ENCODE measurements at regions not wholly inside any gene's neighbourhood (a gene's known extent, or its start where the extent isn't known, plus 50 kb on each side); places are given as distances from the start of the nearest gene placed in this dataset.
"Not testable (repeated sequence)": the region's sequence is repeated elsewhere in the genome, so short reads cannot be mapped to it uniquely, and the experiment has no call there.

DNA sequence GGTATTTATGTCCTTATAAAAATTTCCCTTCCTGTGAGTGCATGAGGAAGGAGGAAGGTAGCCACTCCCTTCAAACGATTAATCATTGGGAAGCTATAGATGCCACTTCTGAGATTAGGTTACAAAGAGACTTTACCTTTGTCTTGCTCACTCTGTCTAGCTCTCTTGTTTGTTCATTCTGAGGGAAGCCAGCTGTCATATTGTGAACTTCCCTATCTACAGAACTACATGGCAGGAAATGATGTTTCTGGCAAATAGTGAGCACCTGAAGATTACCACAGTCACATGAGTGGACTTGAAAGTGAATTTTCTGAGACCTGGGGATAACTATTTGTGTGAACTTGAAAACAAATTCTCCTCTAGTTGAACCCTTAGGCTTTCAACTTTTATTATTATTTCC, 776.8 kb downstream of the CCDC85A start:
- DNase-seq (ENCODE audit: low read depth in 4 of 4, low spot score in 1 of 4) = no peak

DNA sequence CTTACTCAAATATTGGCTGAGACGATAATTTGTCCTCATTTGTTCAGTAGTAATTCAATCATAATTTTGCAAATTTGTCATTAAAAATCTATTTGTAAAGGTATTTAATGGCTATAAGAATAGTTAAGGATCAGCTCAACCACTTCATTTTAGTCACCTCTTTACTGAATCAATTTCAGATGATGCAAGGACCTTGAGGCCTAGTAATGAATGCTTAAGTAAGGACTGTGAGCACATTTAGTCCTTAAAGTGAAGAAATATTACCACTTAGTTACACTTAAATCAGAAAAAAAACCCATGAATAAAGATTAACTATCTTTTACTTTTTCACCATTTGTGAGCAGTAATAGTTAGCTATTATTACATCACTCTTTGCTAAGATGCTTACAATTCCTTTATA, 778.9 kb downstream of the CCDC85A start:
- no peak for DNase-seq (ENCODE audit: low read depth in 4 of 4, low spot score in 1 of 4)

DNA sequence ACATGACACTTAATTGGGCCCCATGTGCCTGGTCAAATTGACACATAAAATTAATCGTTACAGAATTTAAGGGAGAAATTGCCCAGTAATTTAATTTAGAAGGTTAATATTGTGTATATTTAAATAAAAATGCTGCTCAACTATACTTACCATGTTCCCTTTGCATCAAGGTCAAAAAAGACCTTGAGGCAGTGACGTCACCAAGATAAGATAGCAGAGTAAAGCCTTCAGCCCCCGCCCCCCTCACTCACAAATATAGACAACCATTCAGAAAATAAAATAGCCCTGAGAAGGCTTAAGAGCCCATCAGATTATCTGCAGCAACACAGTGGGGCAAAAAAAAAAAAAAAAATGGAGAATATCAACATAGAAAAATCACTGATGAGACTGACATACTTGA, 785.7 kb downstream of the CCDC85A start:
- DNase-seq (ENCODE audit: low read depth in 4 of 4, low spot score in 1 of 4) = no peak

DNA sequence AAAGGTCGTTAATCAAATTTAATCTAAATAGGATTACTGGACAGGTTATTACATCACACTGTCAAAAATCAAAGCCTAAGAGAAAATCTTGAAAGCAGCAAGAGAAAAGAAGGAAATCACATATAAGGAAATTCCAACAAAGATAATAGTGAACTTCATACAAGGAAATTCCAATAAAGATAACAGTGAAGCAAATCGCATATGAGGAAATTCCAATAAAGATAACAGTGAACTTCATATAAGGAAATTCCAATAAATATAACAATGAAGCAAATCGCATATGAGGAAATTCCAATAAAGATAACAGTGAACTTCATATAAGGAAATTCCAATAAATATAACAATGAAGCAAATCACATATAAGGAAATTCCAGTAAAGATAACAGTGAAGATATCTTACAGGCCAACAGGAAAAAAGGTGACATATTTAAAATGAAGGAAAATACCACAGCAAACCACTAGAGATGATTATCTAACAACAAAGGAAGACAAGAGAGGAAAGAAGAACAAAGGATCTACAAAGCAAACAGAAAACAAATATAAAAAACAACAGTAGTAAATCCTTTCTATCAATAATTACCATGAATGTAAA, 787.7 kb downstream of the CCDC85A start:
- no peak for DNase-seq (ENCODE audit: low read depth in 4 of 4, low spot score in 1 of 4)

DNA sequence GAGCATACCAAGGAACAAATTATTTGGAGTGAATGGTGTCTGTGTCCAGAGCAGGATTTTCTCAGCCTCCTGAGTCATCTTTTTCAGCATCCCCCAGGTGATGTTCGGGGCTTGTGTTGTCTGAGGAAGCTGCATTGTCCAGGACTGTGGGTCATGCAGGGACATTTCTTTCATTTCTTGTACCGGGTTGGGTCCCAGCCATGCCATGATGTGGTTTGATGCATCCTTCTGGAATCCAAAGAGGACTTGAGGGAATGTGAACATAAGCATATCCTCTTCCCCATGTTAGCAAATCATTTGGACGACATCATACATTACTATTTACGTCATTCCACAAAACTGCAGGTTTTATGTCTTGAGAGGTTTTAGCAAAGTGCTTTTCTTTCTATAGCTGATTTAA, 797.8 kb downstream of the CCDC85A start:
- DNase-seq (ENCODE audit: low read depth in 4 of 4, low spot score in 1 of 4) = no peak

DNA sequence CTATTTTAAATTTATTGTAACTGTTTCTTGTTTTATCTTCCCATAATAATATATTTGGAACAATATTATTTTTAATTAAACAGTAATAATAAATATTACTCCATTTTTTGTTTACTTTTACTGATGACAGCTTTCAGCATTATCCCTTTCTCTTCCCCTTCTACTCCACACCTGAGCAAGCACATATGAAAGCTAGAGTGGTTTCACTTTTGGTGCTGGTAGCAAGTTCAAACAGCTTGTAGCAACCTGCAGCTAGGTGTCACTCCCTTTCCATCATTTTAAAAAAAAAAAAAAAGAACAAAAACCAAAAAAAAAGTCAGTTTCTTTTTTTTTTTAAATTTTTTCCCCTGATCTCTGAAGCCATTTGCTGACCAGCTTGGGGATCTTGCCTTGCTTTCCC, 801.8 kb downstream of the CCDC85A start:
- no peak for DNase-seq (ENCODE audit: low read depth in 4 of 4, low spot score in 1 of 4)

DNA sequence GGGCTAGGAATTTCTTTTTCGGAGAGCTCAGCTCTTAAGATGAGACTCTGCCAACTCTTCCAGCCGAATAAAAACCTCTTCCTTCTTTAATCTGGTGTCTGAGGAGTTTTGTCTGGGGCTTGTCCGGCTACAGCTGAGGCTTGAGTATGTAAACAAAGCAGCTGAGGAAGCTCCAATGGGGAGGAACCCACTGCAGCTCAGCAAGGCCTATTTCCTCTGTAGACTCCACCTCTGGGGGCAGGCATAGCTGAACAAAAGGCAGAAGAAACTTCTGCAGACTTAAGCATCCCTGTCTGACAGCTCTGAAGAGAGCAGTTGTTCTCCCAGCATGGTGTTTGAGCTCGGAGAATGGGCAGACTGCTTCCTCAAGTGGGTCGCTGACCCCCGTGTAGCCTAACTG, 838.7 kb downstream of the CCDC85A start:
- DNase-seq (ENCODE audit: low read depth in 4 of 4, low spot score in 1 of 4) = no peak

DNA sequence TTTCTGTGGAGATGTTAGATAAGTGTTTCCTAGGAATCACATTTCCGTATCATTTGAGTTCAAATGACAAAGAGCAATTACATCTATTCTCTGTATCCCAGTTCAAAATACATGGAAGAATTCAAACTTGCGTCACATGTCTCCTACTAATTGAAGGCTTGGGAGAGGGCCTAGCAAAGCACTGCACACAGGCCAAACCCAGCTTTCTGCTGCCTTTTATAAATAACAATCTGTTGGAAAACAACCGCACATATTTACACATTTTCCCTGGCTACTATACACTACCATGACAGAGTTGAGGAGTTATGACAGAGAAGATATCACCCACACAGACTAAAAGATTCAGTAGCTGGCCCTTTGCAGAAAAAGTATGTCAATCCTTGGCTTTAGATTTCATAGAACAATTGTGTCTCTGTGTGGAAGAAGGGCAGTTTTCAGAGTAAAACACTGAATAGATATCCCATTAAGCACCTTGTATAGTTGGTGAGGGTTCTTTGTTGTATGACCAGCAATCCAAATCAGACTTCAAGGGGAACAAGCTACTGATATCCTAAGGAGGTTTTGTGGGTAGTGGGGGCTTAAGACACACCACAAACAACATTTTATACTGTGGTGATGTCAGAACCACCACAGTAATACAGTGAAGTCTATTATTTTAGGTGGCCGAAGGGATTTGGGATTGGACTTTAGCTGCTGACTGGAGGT, 861.3 kb downstream of the CCDC85A start:
- no peak for DNase-seq (ENCODE audit: low read depth in 4 of 4, low spot score in 1 of 4)

DNA sequence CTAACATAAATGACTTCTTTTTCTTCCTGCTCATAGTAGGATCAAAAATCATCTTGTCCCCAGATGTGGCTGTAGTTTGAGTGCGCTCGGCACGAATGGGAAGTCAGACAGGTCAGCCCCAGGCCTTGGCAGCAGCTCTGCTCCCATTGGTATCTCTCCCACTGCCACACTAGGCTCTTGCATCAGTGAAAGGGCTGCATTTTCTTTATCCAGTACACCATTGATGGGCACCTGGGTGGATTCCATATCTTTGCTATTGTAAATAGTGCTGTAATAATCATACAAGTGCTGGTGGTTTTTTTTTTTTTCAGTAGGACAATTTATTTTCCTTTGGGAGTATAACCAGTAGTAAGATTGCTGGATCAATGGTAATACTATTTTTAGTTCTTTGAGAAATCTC, 865.5 kb downstream of the CCDC85A start:
- no peak for DNase-seq (ENCODE audit: low read depth in 4 of 4, low spot score in 1 of 4)

DNA sequence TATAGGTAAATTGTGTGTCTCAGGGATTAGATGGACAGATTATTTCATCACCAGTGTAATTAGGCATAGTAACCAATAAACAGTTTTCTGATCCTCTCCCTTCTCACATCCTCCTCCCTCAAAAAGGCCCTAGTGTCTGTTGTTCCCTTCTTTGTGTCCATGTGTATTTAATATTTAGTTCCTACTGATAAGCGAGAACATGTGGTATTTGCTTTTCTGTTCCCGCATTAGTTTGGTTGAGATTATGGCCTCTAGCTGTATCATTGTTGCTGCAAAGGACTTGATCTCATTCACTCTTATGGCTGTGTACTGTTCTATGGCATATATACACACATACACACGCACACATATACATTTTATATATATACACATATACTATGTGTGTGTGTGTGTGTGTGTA, 866.2 kb downstream of the CCDC85A start:
- DNase-seq (ENCODE audit: low read depth in 4 of 4, low spot score in 1 of 4) = no peak

DNA sequence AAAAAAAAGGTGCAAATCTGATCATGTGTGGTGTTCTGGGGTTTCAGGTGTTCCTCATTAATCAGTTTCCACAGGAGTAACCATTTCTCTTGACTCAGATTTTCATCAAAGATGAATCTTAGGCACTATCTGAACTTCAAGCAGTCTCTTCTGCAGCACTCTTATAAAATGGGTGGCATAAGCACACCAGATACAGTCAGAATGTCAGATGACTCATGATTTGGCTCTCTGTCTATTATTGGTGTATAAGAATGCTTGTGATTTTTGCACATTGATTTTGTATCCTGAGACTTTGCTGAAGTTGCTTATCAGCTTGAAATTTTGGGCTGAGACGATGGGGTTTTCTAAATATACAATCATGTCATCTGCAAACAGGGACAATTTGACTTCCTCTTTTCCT, 882.5 kb downstream of the CCDC85A start:
- DNase-seq (ENCODE audit: low read depth in 4 of 4, low spot score in 1 of 4) = not testable (repeated sequence)

DNA sequence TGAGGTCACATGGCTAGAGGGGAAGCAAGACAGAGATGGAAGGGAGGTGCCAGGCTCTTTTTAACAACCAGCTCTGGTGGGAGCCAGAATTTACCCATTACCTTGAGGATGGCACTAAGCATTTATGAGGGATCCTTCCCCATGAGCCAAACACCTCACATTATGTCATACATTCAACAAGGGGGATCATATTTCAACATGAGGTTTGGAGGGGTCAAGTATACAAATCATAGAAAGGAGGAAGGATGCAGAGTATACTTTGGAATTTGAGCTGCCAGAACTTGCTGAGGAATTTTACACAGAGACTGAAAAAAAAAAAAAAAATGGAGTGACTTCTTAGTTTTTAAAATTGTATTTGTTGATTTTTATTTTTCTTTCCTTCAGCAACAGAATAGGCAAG, 891.4 kb downstream of the CCDC85A start:
- DNase-seq (ENCODE audit: low read depth in 4 of 4, low spot score in 1 of 4) = no peak

DNA sequence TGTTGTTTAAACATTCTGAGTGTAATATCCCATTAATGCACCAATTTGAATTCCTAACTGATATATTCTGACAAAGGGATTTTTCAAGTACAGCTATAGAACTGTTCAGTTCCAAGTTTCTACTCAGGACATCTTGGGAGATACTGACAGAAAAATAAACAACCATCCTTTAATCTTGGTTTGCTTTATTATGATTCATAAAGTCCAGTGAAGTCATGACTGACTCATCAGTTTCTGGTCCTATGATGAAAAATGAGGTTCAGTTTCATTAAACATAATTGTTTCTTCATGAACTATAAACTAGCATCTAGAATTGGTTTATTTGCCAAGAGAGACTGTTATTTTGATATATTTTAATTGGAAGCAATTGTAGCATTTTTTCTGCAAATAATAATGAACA, 896.2 kb downstream of the CCDC85A start:
- no peak for DNase-seq (ENCODE audit: low read depth in 4 of 4, low spot score in 1 of 4)

DNA sequence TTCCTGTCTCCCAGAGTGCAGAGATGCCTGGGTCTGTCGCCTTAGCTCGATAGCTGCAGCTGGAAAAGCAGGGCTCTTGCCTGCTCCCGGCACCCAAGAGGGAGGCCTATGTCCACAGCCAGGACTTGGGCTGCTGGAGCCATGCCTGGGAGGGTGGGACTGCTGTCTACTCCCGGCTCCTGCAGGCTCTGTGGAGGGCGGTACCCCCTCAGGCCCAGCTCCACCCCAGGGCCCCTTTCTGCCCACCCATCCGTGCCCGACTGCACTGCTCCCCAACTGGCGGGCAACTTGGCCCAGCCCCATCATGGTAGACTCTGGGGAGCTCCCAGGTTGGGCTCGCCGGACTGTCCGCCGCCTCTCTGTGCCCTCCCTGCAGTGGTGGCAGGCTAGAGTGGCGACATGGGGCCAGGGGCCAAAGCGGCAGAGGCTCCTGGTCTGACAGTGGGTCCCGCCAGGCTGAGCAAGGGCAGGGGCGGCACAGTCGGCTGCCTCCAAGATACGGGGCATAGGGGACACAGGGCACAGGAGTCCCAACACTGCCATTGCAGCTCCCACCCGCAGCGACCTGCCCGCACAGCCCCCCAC, 901.0 kb downstream of the CCDC85A start:
- DNase-seq (ENCODE audit: low read depth in 4 of 4, low spot score in 1 of 4) = no peak

DNA sequence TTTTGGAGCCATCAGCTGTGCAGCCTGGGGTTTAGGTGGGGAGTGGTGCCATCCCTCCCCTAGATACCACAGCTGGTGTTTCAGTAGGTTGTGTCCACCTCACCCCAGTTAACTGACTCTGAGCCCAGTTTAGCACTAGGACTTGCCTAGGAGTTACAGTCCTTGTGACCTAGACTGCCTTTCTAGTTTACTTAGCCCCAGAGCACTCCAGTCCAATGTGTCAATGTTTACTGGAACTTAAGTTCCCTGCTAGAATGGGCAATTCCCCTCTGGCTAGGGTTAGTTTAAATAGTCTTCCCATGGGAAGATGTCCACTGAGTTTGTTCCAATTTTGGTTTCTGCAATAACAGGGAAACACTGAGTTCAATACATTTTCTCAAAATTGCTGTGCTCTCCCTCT, 909.2 kb downstream of the CCDC85A start:
- DNase-seq (ENCODE audit: low read depth in 4 of 4, low spot score in 1 of 4) = no peak

DNA sequence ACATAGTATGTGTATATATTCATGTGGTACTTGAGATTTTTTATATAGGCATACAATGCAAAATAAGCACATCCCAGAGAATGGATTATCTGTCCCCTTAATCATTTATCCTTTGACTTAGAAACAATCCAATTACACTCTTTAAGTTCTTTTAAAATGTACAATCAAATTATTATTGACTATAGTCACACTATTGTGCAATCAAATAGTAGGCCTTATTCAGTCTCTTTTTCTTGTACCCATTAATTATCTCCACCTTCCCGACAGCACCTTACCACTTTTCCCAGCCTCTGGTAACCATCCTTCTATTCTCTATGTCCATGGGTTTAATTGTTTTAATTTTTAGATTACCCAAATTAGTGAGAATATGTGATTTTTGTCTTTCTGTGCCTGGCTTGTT, 914.1 kb downstream of the CCDC85A start:
- no peak for DNase-seq (ENCODE audit: low read depth in 4 of 4, low spot score in 1 of 4)

DNA sequence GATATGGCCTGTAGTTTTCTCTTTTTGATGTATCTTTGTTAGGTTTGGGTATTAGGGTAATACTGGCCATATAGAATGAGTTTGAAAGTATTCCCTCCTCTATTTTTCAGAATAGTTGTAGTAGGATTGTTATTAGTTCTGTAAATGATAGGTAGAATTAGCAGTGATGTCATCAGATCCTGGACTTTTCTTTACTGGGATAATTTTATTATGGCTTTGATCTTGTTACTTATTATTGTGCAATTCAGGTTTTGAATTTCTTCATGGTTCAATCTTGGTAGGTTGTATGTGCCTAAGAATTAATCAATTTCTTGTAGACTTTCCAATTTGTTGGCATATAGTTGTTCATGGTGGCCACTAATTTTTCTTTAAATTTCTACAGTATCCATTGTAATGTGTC, 916.6 kb downstream of the CCDC85A start:
- no peak for DNase-seq (ENCODE audit: low read depth in 4 of 4, low spot score in 1 of 4)

DNA sequence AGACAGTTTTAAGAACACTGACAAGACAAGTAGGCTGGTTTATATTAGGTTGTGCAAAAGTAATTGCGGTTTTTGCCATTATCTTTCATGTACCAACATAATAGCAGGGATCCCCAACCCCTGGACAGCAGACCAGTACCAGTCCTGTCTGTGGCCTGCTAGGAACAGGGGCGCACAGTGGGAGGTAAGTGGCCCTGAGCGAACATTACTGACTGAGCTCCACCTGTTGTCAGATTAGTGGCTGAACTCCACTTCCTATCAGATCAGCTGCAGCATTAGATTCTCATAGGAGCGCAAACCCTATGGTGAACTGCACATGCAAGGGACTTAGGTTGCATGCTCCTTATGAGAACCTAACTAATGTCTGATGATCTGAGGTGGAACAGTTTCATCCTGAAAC, 921.9 kb downstream of the CCDC85A start:
- DNase-seq (ENCODE audit: low read depth in 4 of 4, low spot score in 1 of 4) = no peak

DNA sequence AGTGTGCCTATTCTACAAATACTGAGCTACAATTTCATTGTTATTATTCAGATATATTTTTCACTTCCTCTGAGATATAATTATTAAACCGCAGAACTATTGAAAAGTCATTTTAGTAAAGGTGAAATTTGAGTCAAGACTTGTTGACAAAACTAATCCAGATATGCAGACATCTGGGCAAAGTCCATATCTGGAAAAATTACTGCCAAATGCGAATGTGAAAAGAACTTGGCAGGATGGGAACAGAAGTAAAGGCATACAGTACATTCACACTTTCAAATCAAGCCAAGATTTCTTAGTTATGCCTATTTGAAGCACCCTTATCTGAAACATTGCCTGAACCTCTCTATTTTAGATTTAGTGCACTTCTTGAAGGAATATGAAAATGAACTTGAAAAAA, 923.6 kb downstream of the CCDC85A start:
- no peak for DNase-seq (ENCODE audit: low read depth in 4 of 4, low spot score in 1 of 4)

DNA sequence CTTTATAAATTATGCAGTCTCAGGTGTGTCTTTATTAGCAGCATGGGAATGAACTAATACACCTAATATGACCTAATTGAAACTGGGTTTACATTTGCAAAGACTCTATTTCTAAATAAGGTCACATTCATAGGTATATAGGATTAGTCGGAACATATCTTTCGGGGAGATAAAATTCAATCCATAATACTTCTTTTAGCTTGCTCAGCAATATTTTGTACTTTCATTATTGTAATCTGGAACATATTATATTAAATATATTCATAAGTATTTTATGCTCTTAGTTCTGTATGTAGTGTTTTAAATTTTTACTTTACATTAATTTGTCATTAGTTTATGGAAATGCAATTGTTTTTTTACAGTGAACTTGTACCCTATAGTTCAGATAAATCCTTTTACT, 927.7 kb downstream of the CCDC85A start:
- DNase-seq (ENCODE audit: low read depth in 4 of 4, low spot score in 1 of 4) = no peak

DNA sequence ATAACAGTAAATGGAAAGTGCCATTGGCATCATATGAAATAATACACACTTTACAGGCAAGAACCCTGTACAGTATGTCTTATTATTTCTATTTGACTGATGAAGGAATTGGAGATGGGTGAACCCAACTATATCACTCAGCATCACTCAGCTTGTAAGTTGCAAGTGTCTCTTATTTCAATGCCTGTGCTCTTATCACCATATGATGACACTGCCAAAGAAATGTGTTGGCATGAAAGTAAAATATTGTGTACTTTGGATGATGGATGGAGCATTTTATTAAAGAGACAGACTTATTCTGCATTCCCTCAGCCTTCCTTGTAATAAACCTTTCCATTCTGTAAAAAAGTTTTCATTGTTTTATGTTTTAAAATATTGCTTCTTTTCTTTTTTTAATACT, 927.5 kb upstream of the VRK2 start:
- DNase-seq (ENCODE audit: low read depth in 4 of 4, low spot score in 1 of 4) = no peak

DNA sequence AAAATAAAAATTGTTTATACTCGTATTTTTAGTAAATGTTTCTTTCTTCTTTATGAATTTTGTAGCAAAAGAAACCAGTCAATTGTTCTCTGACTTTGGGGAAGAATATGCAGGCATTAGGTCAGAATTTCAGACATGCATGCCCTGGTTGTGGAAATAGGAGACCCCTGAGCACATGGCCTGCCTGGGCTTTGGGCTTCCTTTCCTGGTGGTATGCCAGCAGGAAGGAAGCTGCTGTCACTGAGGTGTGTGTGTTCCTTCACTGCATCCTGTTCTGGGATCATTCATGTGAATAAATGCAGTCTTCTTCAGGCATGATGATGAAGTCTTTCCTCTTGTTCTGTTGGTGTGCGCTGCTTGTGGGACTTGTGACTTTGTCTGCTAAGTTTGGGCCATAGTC, 920.2 kb upstream of the VRK2 start:
- no peak for DNase-seq (ENCODE audit: low read depth in 4 of 4, low spot score in 1 of 4)

DNA sequence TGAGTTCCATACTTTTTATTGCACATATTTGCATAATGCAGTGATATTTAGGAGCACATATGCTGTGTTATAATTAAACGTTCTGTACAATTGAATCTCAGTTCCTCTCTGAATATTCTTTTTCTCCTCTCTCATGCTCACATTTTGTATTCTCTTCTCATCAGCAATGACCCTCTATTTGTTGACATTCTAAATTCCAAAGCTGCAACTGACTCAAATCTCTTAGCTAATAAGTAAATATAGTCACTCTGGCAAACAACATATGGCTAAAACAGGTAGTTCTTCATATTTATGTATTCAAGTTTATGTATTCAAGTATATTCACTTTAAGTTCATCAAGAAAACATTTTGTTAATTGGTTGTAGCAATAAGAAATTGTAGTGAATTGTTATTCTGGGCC, 907.4 kb upstream of the VRK2 start:
- DNase-seq (ENCODE audit: low read depth in 4 of 4, low spot score in 1 of 4) = no peak

Data from stimulated activated CD4-positive, alpha-beta T cell treated with anti-CD3 and anti-CD28 coated beads, Interleukin-1b, Interleukin-23, amount 100 ng/mL, for 24 hours (primary cell).